HG02588 (cell line): ENCODE measurements at regions not wholly inside any gene's neighbourhood (a gene's known extent, or its start where the extent isn't known, plus 50 kb on each side); places are given as distances from the start of the nearest gene placed in this dataset.

Source experiments
- ATAC-seq: cut with Tn5 transposase; IDR thresholded peaks from one replicate; pipeline ENCODE4 v1.9.1; 2021; ENCODE audit warnings: mild to moderate bottlenecking, moderate library complexity; ENCODE audit not compliant: unreplicated experiment

DNA sequence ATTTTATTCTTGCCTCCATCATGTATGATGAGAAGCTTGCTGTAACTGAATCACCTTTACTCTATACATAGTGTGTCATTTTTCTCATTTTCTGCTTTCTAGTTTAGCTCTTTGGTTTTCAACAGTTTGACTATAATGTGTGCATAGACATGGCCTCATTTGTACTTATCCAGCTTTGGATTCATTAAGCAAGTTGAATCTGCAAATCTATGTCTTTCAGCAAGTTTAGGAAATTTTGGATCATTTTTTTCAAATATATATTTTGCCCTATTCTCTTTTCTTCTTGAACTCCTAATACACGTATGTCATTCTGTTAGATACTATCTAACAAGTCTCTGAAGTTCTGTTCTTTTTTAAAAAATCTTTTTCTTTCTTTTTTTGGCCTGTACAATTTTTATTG is 57.8 kb downstream of the PRLHR start:
- no peak for ATAC-seq

- no peak for ATAC-seq
These were observed 61.3 kb downstream of the PRLHR start for GRCh38 chr10:118534136-118534535.

GRCh38 chr10:118531105-118531852 is 64.2 kb downstream of the PRLHR start:
- ATAC-seq: no peak

- ATAC-seq: no peak
These were observed 67.0 kb downstream of the PRLHR start for GRCh38 chr10:118528426-118528825.

DNA sequence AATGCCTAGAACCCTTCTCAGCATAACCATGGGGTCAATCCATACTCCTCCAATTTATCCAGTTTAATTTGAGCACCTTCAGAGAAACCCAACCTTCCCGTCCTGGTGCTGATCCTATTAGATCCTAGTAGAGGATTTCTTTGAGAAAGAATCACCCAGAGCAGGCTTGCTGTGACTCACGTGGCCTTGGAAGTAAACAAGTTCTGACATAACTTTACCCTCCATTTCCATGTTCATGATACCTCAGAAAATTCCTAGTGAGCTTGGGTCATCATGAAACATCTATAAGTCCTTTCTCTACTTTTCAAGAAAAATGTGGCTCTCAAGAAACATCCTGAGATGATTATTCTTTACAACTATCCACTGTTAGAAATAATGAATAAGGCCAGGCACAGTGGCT is 71.7 kb downstream of the PRLHR start:
- no peak for ATAC-seq

GRCh38 chr10:118522791-118523498 is 72.5 kb downstream of the PRLHR start:
- ATAC-seq: no peak

GRCh38 chr10:118521415-118522117 is 73.9 kb downstream of the PRLHR start:
- ATAC-seq: no peak

DNA sequence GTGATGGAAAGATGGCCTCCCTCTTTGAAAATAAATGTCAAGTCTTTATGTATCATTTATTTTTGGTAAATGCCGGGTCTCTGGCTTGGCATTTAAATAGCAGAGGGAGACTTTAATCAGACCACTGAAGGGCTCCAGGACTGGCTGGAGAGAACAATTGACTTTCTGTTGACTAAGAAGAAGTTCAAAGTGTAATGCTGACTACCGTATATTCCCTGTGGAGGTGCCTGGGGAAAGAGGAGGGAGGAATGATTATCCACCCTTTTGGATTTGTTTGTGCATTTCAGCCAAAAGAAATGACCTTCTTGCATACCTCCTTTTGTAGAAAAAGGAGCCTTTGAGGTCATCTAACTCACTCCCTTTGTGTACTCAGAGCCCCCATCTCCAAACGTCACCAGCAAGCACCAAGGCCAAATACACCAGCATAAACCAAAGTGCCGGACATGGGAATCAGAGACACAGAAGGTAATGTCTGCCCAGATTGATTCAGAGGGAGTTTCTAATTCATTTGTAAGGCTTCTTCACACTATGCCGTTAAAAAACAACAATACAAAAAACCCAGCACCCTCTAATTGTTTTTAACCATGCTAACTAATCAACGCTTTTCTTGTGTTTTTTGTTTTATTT is 75.2 kb downstream of the PRLHR start:
- no peak for ATAC-seq

DNA sequence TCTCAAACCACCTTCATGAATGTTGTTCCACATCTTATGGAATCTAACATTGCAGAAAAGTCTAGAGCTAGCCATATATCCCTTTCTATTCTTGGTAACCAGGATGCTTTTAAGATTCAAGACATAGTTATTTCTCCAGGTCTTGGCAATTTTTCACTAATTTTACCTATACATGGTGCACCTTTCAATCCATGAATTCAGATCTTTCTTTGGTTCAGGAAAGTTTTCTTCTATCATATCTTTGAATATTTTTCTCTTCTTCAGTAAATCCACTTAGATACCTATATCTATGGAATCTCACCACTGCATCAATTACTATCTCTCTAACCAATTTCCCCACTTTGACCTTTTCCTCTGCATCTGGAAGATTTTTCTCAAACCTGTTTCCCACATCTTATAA is 77.4 kb downstream of the PRLHR start:
- ATAC-seq: no peak

- no peak for ATAC-seq
These were observed 78.7 kb downstream of the PRLHR start for GRCh38 chr10:118516716-118517115.

DNA sequence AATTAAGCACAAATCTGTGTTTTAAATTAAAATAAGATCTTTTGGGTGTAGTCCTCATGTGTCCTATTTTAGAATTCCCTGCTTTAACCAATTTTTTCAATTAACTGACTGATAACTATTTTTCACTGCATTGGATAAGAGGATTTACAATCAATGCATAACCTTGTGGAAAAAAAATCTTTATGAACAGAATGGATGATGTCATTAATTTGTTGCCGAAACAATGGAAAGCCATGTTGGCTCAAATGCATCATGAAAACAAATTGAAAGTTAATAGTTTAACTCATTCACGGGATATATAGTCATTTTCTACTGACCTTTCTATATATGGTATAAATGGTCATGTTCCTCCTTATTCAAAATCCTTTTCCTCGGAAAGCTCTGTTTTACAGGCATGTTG is 82.3 kb downstream of the PRLHR start:
- ATAC-seq: no peak

- no peak for ATAC-seq
These were observed 83.7 kb downstream of the PRLHR start for GRCh38 chr10:118511711-118512110.

- no peak for ATAC-seq
These were observed 86.6 kb downstream of the PRLHR start for GRCh38 chr10:118508863-118509262.

DNA sequence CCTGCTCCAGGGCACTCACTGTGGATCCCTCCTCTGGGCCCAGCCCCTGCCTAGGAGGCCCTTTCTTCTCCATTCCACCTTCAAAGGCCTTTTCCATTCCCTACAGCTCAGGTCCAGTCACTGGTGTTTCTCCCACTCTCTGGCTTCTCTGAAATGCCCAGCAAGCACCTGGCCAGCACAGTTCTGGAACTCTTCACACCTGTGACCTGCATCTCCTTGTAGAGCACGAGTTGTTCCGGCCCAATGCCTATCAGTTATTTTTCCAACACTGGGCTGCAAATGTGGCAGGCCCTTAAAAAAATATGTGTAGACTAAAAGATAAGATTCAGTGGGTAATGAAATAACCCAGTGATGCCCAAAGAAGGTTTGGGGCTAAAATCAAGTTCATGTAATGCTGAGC is 87.1 kb downstream of the PRLHR start:
- no peak for ATAC-seq

GRCh38 chr10:118506671-118507590 is 88.5 kb downstream of the PRLHR start:
- no peak for ATAC-seq

DNA sequence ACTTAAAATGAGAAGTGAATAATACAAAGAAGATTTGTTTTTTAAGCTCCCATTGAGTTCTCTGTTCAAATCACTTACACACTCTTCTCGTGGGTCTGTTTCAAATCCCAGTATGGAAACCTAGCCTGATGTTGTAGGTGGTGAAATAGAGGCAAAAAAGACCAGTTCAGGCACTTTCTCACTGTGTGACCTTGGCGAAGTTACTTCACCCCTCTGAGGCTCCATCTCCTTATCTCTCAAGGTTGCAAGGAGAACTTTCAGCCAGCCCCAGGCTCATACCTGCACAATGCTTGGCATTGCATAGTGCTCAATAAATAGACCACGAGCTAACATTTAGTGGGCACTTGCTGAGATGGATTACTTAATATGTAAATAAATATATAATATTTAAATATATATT is 90.1 kb downstream of the PRLHR start:
- no peak for ATAC-seq

DNA sequence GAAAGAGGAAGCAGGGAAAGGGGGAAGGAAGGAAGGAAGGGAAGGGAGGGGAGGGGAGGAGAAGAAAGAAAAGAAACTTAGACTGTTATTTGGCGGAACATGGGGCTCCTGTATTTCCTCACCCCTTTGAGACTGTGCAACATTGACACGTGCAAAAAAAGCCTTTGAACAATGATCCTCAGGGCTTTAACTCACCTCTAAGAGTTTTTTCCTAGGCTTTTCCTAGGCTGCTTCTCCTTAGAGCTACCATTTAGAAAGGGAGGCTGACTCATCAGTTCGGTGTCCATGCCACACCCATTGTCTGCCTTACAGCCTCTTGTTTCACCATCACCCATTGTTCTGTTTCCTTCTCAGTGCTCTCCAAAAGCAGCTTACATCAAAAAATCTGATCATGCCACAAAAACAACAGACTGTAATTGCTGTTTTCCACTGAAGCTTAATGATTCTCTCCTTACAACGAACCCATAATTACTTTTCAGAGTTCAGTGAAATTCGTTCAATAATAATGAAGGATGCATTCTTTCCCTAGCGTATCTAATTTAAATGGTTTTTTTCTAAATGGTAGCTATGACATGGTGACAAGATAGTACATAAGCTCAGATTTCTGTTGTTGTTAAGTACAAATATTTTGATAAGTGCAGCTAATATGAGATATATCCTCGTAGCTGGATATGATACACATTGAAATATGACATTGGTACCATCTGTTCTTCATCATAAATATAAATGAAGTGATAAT is 90.8 kb downstream of the PRLHR start:
- ATAC-seq: no peak

DNA sequence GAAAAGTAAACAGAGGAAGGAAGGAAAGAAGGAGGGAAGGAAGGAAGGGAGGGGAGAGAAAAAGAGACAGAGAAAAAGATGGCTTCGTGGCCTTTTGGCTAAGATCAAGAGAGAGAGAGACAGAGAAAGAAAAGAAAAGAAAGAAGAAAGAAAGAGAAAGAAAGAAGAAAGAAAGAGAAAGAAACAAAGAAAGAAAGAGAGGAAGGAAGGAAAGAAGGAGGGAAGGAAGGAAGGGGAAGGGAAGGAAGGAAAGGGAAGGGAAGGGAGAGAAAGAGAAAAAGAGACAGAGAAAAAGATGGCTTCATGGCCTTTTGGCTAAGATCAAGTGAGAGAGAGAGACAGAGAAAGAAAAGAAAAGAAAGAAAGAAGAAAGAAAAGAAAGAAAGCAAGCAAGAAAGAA is 91.4 kb downstream of the PRLHR start:
- ATAC-seq: no peak

- no peak for ATAC-seq
These were observed 92.3 kb downstream of the PRLHR start for GRCh38 chr10:118503192-118503591.
